ENCODE measurements at regions not wholly inside any gene's neighbourhood (a gene's known extent, or its start where the extent isn't known, plus 50 kb on each side); places are given as distances from the start of the nearest gene placed in this dataset.
"Not testable (repeated sequence)": the region's sequence is repeated elsewhere in the genome, so short reads cannot be mapped to it uniquely, and the experiment has no call there.

- ATAC-seq (ENCODE audit: low read depth) (no peak), DNase-seq (ENCODE audit: low spot score in 2 of 2) (no peak)
- Mint-ChIP-seq H3K27me3 (no peaks in the 10 kb centered on the region), H3K4me3 (no peak overlapping the region), H3K4me1 (no peaks in the 10 kb centered on the region), H3K36me3 (no peaks in the 10 kb centered on the region), H3K9me3 (peaks cover 6% of the 10 kb centered on the region), H3K27ac (no peak overlapping the region)
These were observed 140.2 kb upstream of the LDB2 start for GRCh38 chr4:17038510-17039176.

- H3K4me3 Mint-ChIP-seq: no peak overlapping the region
- H3K36me3 Mint-ChIP-seq: no peaks in the 10 kb centered on the region
- DNase-seq (ENCODE audit: low spot score in 2 of 2) (no peak), ATAC-seq (ENCODE audit: low read depth) (no peak)
- H3K27me3 Mint-ChIP-seq: no peaks in the 10 kb centered on the region
- no peaks in the 10 kb centered on the region for H3K4me1 Mint-ChIP-seq
- H3K9me3 Mint-ChIP-seq: peaks cover 7% of the 10 kb centered on the region
- H3K27ac Mint-ChIP-seq: no peak overlapping the region
These were observed 135.3 kb upstream of the LDB2 start for GRCh38 chr4:17033768-17034181.

GRCh38 chr4:17033025-17033767 is 134.8 kb upstream of the LDB2 start:
- ATAC-seq (ENCODE audit: low read depth) (no peak), DNase-seq (ENCODE audit: low spot score in 2 of 2) (no peak)
- Mint-ChIP-seq H3K4me1 (no peaks in the 10 kb centered on the region), H3K27me3 (no peaks in the 10 kb centered on the region), H3K4me3 (no peak overlapping the region), H3K27ac (no peak overlapping the region), H3K36me3 (no peaks in the 10 kb centered on the region), H3K9me3 (peaks cover 5% of the 10 kb centered on the region)

GRCh38 chr4:17030543-17030942 is 132.1 kb upstream of the LDB2 start:
- H3K36me3 Mint-ChIP-seq: no peaks in the 10 kb centered on the region
- no peak overlapping the region for H3K4me3 Mint-ChIP-seq
- H3K4me1 Mint-ChIP-seq: no peaks in the 10 kb centered on the region
- peaks cover 8% of the 10 kb centered on the region for H3K9me3 Mint-ChIP-seq
- ATAC-seq (ENCODE audit: low read depth) (no peak), DNase-seq (ENCODE audit: low spot score in 2 of 2) (no peak)
- no peak overlapping the region for H3K27ac Mint-ChIP-seq
- H3K27me3 Mint-ChIP-seq: no peaks in the 10 kb centered on the region

GRCh38 chr4:17029964-17030363 is 131.5 kb upstream of the LDB2 start:
- H3K36me3 Mint-ChIP-seq: no peaks in the 10 kb centered on the region
- no peaks in the 10 kb centered on the region for H3K4me1 Mint-ChIP-seq
- no peak for ATAC-seq (ENCODE audit: low read depth)
- H3K4me3 Mint-ChIP-seq: no peak overlapping the region
- peaks cover 7% of the 10 kb centered on the region for H3K9me3 Mint-ChIP-seq
- no peak overlapping the region for H3K27ac Mint-ChIP-seq
- no peak for DNase-seq (ENCODE audit: low spot score in 2 of 2)
- H3K27me3 Mint-ChIP-seq: no peaks in the 10 kb centered on the region

- no peak overlapping the region for H3K4me3 Mint-ChIP-seq
- no peak overlapping the region for H3K27ac Mint-ChIP-seq
- DNase-seq (ENCODE audit: low spot score in 2 of 2) (no peak), ATAC-seq (ENCODE audit: low read depth) (no peak)
- peaks cover 6% of the 10 kb centered on the region for H3K9me3 Mint-ChIP-seq
- H3K4me1 Mint-ChIP-seq: no peaks in the 10 kb centered on the region
- no peaks in the 10 kb centered on the region for H3K27me3 Mint-ChIP-seq
- no peaks in the 10 kb centered on the region for H3K36me3 Mint-ChIP-seq
These were observed 131.0 kb upstream of the LDB2 start for GRCh38 chr4:17029432-17029831.

GRCh38 chr4:17027495-17027894 is 129.1 kb upstream of the LDB2 start:
- no peak for ATAC-seq (ENCODE audit: low read depth)
- Mint-ChIP-seq H3K9me3 (peaks cover 8% of the 10 kb centered on the region), H3K4me3 (no peak overlapping the region), H3K4me1 (no peaks in the 10 kb centered on the region), H3K27me3 (no peaks in the 10 kb centered on the region), H3K27ac (no peak overlapping the region), H3K36me3 (no peaks in the 10 kb centered on the region)
- no peak for DNase-seq (ENCODE audit: low spot score in 2 of 2)

GRCh38 chr4:17024425-17024824 is 126.0 kb upstream of the LDB2 start:
- H3K27me3 Mint-ChIP-seq: peaks cover 2% of the 10 kb centered on the region
- peaks cover 5% of the 10 kb centered on the region for H3K9me3 Mint-ChIP-seq
- H3K4me3 Mint-ChIP-seq: no peak overlapping the region
- DNase-seq (ENCODE audit: low spot score in 2 of 2) (no peak), ATAC-seq (ENCODE audit: low read depth) (no peak)
- no peaks in the 10 kb centered on the region for H3K36me3 Mint-ChIP-seq
- no peak overlapping the region for H3K27ac Mint-ChIP-seq
- H3K4me1 Mint-ChIP-seq: no peaks in the 10 kb centered on the region

- H3K36me3 Mint-ChIP-seq: no peaks in the 10 kb centered on the region
- peaks cover 2% of the 10 kb centered on the region for H3K27me3 Mint-ChIP-seq
- peaks cover 2% of the 10 kb centered on the region for H3K9me3 Mint-ChIP-seq
- no peaks in the 10 kb centered on the region for H3K4me1 Mint-ChIP-seq
- no peak overlapping the region for H3K27ac Mint-ChIP-seq
- DNase-seq (ENCODE audit: low spot score in 2 of 2): no peak
- no peak overlapping the region for H3K4me3 Mint-ChIP-seq
- no peak for ATAC-seq (ENCODE audit: low read depth)
These were observed 122.5 kb upstream of the LDB2 start for GRCh38 chr4:17020901-17021300.

- Mint-ChIP-seq H3K4me1 (no peaks in the 10 kb centered on the region), H3K27ac (no peak overlapping the region), H3K4me3 (no peak overlapping the region), H3K27me3 (peaks cover 2% of the 10 kb centered on the region), H3K36me3 (no peaks in the 10 kb centered on the region), H3K9me3 (peaks cover 2% of the 10 kb centered on the region)
- no peak for DNase-seq (ENCODE audit: low spot score in 2 of 2)
- ATAC-seq (ENCODE audit: low read depth): no peak
These were observed 122.0 kb upstream of the LDB2 start for GRCh38 chr4:17020451-17020850.

- not testable (repeated sequence) for H3K4me1 Mint-ChIP-seq; H3K4me3 Mint-ChIP-seq; ATAC-seq (ENCODE audit: low read depth); DNase-seq (ENCODE audit: low spot score in 2 of 2); H3K36me3 Mint-ChIP-seq; H3K27me3 Mint-ChIP-seq; H3K27ac Mint-ChIP-seq; H3K9me3 Mint-ChIP-seq
These were observed 120.2 kb upstream of the LDB2 start for GRCh38 chr4:17018621-17019020.

- no peak for ATAC-seq (ENCODE audit: low read depth)
- Mint-ChIP-seq H3K36me3 (no peaks in the 10 kb centered on the region), H3K27ac (no peak overlapping the region), H3K4me3 (no peak overlapping the region), H3K27me3 (peaks cover 2% of the 10 kb centered on the region), H3K9me3 (peaks cover 4% of the 10 kb centered on the region), H3K4me1 (no peaks in the 10 kb centered on the region)
- no peak for DNase-seq (ENCODE audit: low spot score in 2 of 2)
These were observed 119.6 kb upstream of the LDB2 start for GRCh38 chr4:17018013-17018412.

GRCh38 chr4:17013382-17014006 is 115.0 kb upstream of the LDB2 start:
- H3K9me3 Mint-ChIP-seq: peaks cover 3% of the 10 kb centered on the region
- no peaks in the 10 kb centered on the region for H3K4me1 Mint-ChIP-seq
- no peaks in the 10 kb centered on the region for H3K36me3 Mint-ChIP-seq
- no peak overlapping the region for H3K4me3 Mint-ChIP-seq
- ATAC-seq (ENCODE audit: low read depth): no peak
- H3K27me3 Mint-ChIP-seq: no peaks in the 10 kb centered on the region
- H3K27ac Mint-ChIP-seq: no peak overlapping the region
- no peak for DNase-seq (ENCODE audit: low spot score in 2 of 2)

- H3K9me3 Mint-ChIP-seq: peaks cover 3% of the 10 kb centered on the region
- H3K36me3 Mint-ChIP-seq: no peaks in the 10 kb centered on the region
- no peak overlapping the region for H3K4me3 Mint-ChIP-seq
- no peak overlapping the region for H3K27ac Mint-ChIP-seq
- H3K27me3 Mint-ChIP-seq: no peaks in the 10 kb centered on the region
- DNase-seq (ENCODE audit: low spot score in 2 of 2): no peak
- ATAC-seq (ENCODE audit: low read depth): no peak
- no peaks in the 10 kb centered on the region for H3K4me1 Mint-ChIP-seq
These were observed 114.0 kb upstream of the LDB2 start for GRCh38 chr4:17012451-17012850.

Data from memory B cell (primary cell).